ENCODE measurements at regions not wholly inside any gene's neighbourhood (a gene's known extent, or its start where the extent isn't known, plus 50 kb on each side); places are given as distances from the start of the nearest gene placed in this dataset.
"Not testable (repeated sequence)": the region's sequence is repeated elsewhere in the genome, so short reads cannot be mapped to it uniquely, and the experiment has no call there.

- ATAC-seq (no peak), DNase-seq (no peak)
- intact Hi-C loops (cut with micrococcal nuclease) = no loop called here
These were observed 58.3 kb downstream of the C11orf87 start for GRCh38 chr11:109480251-109480650.

- DNase-seq (no peak), ATAC-seq (no peak)
- intact Hi-C loops (cut with micrococcal nuclease) = no loop called here
These were observed 64.1 kb downstream of the C11orf87 start for GRCh38 chr11:109486129-109486528.

- DNase-seq (no peak), ATAC-seq (no peak)
- intact Hi-C loops (cut with micrococcal nuclease) = no loop called here
These were observed 69.1 kb downstream of the C11orf87 start for GRCh38 chr11:109490953-109491635.

GRCh38 chr11:109506115-109506514 is 84.1 kb downstream of the C11orf87 start:
- DNase-seq (no peak), ATAC-seq (no peak)
- intact Hi-C loops (cut with micrococcal nuclease) = no loop called here

- intact Hi-C loops (cut with micrococcal nuclease) = no loop called here
- DNase-seq (no peak), ATAC-seq (no peak)
These were observed 85.3 kb downstream of the C11orf87 start for GRCh38 chr11:109507331-109507730.

- intact Hi-C loops (cut with micrococcal nuclease) = no loop called here
- ATAC-seq (no peak), DNase-seq (no peak)
These were observed 86.0 kb downstream of the C11orf87 start for GRCh38 chr11:109507836-109508561.

GRCh38 chr11:109508943-109509342 is 87.0 kb downstream of the C11orf87 start:
- ATAC-seq (no peak), DNase-seq (no peak)
- intact Hi-C loops (cut with micrococcal nuclease) = no loop called here

GRCh38 chr11:109510316-109510715 is 88.3 kb downstream of the C11orf87 start:
- intact Hi-C loops (cut with micrococcal nuclease) = no loop called here
- ATAC-seq = no peak
- no peak for DNase-seq

GRCh38 chr11:109511598-109511997 is 89.6 kb downstream of the C11orf87 start:
- ATAC-seq = no peak
- intact Hi-C loops (cut with micrococcal nuclease) = no loop called here

GRCh38 chr11:109512249-109512648 is 90.3 kb downstream of the C11orf87 start:
- ATAC-seq (no peak), DNase-seq (no peak)
- intact Hi-C loops (cut with micrococcal nuclease) = no loop called here

More at GRCh38 chr11:109511598-109511997, 89.6 kb downstream of the C11orf87 start:
- no peak for DNase-seq

GRCh38 chr11:109512680-109513079 is 90.7 kb downstream of the C11orf87 start:
- no peak for DNase-seq
- no peak for ATAC-seq
- intact Hi-C loops (cut with micrococcal nuclease) = no loop called here

- intact Hi-C loops (cut with micrococcal nuclease) = no loop called here
- ATAC-seq (no peak), DNase-seq (no peak)
These were observed 92.5 kb downstream of the C11orf87 start for GRCh38 chr11:109514313-109515018.

GRCh38 chr11:109519253-109519652 is 97.3 kb downstream of the C11orf87 start:
- intact Hi-C loops (cut with micrococcal nuclease) = no loop called here
- no peak for ATAC-seq
- DNase-seq = no peak

- no peak for DNase-seq
- intact Hi-C loops (cut with micrococcal nuclease) = no loop called here
- ATAC-seq = no peak
These were observed 99.6 kb downstream of the C11orf87 start for GRCh38 chr11:109521571-109522086.

GRCh38 chr11:109522116-109522755 is 100.2 kb downstream of the C11orf87 start:
- ATAC-seq (no peak), DNase-seq (no peak)
- intact Hi-C loops (cut with micrococcal nuclease) = no loop called here

- DNase-seq; intact Hi-C loops (cut with micrococcal nuclease); ATAC-seq: not testable (repeated sequence)
These were observed 103.6 kb downstream of the C11orf87 start for GRCh38 chr11:109525636-109526035.

- ATAC-seq (no peak), DNase-seq (no peak)
- intact Hi-C loops (cut with micrococcal nuclease) = no loop called here
These were observed 104.1 kb downstream of the C11orf87 start for GRCh38 chr11:109526061-109526460.

GRCh38 chr11:109526931-109527330 is 104.9 kb downstream of the C11orf87 start:
- no peak for DNase-seq
- intact Hi-C loops (cut with micrococcal nuclease) = no loop called here
- ATAC-seq = no peak

- intact Hi-C loops (cut with micrococcal nuclease) = no loop called here
- ATAC-seq = no peak
- no peak for DNase-seq
These were observed 105.5 kb downstream of the C11orf87 start for GRCh38 chr11:109527496-109527895.

Measured in left ventricle myocardium superior (tissue), 1 donor.